ENCODE measurements at regions not wholly inside any gene's neighbourhood (a gene's known extent, or its start where the extent isn't known, plus 50 kb on each side); places are given as distances from the start of the nearest gene placed in this dataset.

- peak in 2 of 4 donors; percentile 90 to 93 for ATAC-seq
- H3K36me3 ChIP-seq, result no peaks in the 10 kb centered on the region
- H3K27ac ChIP-seq, result no peak overlapping the region
- H3K27me3 ChIP-seq, result no peaks in the 10 kb centered on the region
- intact Hi-C loops (cut with DNase I), result no loop called here
- TF ChIP-seq CTCF (IDR thresholded peaks at IDR 0.05) (no peak), POLR2A (IDR thresholded peaks at IDR 0.05) (no peak)
- H3K4me3 ChIP-seq, result no peak overlapping the region
- H3K4me1 ChIP-seq, result peaks cover 0 to 11% (median 0%) of the 10 kb centered on the region in 12 donors
- DNase-seq, result no peak
- no peaks in the 10 kb centered on the region for H3K9me3 ChIP-seq
- 61 to 71% (median 63%) methylated on average over 3 of the region's 3 CpGs for WGBS, 4 donors
These were observed 138.3 kb downstream of the NTMT2 start for GRCh38 chr1:170284016-170284415.

- intact Hi-C loops (cut with DNase I), result no loop called here
- Histone ChIP-seq H3K4me1 (peaks cover 0 to 11% (median 0%) of the 10 kb centered on the region in 12 donors), H3K27me3 (no peaks in the 10 kb centered on the region), H3K36me3 (no peaks in the 10 kb centered on the region), H3K9me3 (no peaks in the 10 kb centered on the region), H3K27ac (no peak overlapping the region), H3K4me3 (no peak overlapping the region)
- ATAC-seq, result peak in 3 of 4 donors; percentile 18 to 64 (median 38)
- DNase-seq, result no peak
- no peak for TF ChIP-seq POLR2A (IDR thresholded peaks at IDR 0.05)
- TF ChIP-seq CTCF (IDR thresholded peaks at IDR 0.05), result no peak
- WGBS, 4 donors, result 57 to 71% (median 62%) methylated on average over 7 of the region's 7 CpGs
These were observed 138.8 kb downstream of the NTMT2 start for GRCh38 chr1:170284512-170284911.

- DNase-seq (no peak), ATAC-seq (no peak)
- 66 to 84% (median 74%) methylated on average over 5 of the region's 5 CpGs for WGBS, 4 donors
- no peaks in the 10 kb centered on the region for H3K9me3 ChIP-seq
- no peak for TF ChIP-seq POLR2A (IDR thresholded peaks at IDR 0.05)
- no peak for TF ChIP-seq CTCF (IDR thresholded peaks at IDR 0.05)
- H3K4me1 ChIP-seq, result peaks cover 0 to 11% (median 0%) of the 10 kb centered on the region in 12 donors
- no peak overlapping the region for H3K4me3 ChIP-seq
- intact Hi-C loops (cut with DNase I), result no loop called here
- no peak overlapping the region for H3K27ac ChIP-seq
- H3K36me3 ChIP-seq, result no peaks in the 10 kb centered on the region
- no peaks in the 10 kb centered on the region for H3K27me3 ChIP-seq
These were observed 139.2 kb downstream of the NTMT2 start for GRCh38 chr1:170284951-170285350.

GRCh38 chr1:170288155-170288554 is 142.4 kb downstream of the NTMT2 start:
- no peak for ATAC-seq
- WGBS, 4 donors, result 50 to 67% (median 58%) methylated on average over 3 of the region's 3 CpGs
- DNase-seq, result no peak
- Histone ChIP-seq H3K9me3 (no peaks in the 10 kb centered on the region), H3K27ac (no peak overlapping the region), H3K4me3 (no peak overlapping the region), H3K4me1 (peaks cover 0 to 11% (median 0%) of the 10 kb centered on the region in 12 donors), H3K36me3 (no peaks in the 10 kb centered on the region), H3K27me3 (no peaks in the 10 kb centered on the region)
- no peak for TF ChIP-seq POLR2A (IDR thresholded peaks at IDR 0.05)
- TF ChIP-seq CTCF (IDR thresholded peaks at IDR 0.05), result no peak
- intact Hi-C loops (cut with DNase I), result no loop called here

Measured in heart left ventricle (tissue), 16 donors.